ENCODE measurements at regions not wholly inside any gene's neighbourhood (a gene's known extent, or its start where the extent isn't known, plus 50 kb on each side); places are given as distances from the start of the nearest gene placed in this dataset.
"Not testable (repeated sequence)": the region's sequence is repeated elsewhere in the genome, so short reads cannot be mapped to it uniquely, and the experiment has no call there.

GRCh38 chr6:91895599-91896285, 1308.9 kb upstream of the MAP3K7 start:
- DNase-seq (ENCODE audit: low spot score): no peak

DNA sequence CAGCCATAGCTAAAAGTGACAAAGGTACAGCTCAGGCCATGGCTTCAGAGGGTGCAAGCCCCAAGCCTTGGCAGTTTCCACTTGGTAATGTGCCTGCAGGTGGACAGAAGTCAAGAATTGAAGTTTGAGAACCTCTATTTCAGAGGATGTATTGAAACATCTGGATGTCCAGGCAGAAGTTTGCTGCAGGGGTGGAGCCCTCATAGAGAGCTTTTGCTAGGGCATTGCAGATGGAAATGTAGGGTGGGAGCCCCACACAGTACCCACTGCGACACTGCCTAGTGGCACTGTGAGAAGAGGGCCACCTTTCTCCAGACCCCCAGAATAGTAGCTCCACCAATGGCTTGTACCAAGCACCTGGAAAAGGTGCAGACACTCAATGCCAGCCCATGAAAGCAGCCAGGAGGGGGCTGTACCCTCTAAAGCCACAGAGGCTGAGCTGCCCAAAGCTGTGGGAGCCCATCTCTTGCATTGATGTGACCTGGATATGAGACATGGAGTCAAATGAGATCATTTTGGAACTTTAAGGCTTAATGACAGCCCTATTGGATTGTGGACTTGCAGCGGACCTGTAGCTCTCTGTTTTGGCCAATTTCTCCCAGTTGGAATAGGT, 1299.4 kb upstream of the MAP3K7 start:
- no peak for DNase-seq (ENCODE audit: low spot score)

DNA sequence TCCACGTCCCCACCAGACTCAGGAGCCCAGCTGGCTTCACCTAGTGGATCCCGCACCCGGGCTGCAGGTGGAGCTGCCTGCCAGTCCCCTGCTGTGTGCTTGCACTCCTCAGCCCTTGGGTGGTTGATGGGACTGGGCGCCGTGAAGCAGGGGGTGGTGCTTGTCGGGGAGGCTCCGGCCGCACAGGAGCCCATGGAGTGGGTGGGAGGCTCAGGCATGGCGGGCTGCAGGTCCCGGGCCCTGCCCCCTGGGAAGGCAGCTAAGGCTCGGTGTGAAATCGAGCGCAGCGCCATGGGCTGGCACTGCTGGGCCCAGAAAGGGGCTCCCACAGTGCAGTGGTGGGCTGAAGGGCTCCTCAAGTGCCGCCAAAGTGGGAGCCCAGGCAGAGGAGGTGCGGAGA, 1294.9 kb upstream of the MAP3K7 start:
- DNase-seq (ENCODE audit: low spot score): not testable (repeated sequence)

DNA sequence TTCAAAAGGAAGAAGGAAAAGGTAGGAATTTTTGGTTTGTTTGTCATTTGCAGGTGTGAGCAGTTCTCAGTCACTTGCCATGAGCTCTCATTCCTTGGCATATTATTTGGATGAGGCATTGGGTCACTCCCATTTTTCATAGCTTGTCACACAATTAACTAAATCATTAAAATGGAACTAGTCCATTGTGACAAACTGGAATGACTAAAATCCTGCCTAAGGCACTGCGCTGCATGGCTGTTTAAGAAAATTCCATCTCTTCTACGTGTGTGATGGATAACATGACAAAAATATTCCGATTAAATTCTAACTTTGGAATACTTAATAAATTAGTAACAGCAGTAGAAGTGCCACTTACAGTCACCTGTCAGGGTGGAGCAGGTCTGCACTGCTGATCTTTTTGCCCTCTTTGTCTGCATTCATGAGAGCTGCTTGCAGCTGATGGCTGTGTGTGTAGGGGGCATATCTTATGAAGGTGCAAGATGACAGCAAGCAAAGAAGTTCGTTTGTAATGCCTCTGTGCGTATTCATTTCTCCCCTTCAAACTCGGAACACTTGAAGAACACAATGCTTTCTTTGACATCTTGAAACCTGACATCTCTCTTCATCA, 1292.6 kb upstream of the MAP3K7 start:
- DNase-seq (ENCODE audit: low spot score): no peak

GRCh38 chr6:91877994-91878393, 1291.1 kb upstream of the MAP3K7 start:
- DNase-seq (ENCODE audit: low spot score): no peak

DNA sequence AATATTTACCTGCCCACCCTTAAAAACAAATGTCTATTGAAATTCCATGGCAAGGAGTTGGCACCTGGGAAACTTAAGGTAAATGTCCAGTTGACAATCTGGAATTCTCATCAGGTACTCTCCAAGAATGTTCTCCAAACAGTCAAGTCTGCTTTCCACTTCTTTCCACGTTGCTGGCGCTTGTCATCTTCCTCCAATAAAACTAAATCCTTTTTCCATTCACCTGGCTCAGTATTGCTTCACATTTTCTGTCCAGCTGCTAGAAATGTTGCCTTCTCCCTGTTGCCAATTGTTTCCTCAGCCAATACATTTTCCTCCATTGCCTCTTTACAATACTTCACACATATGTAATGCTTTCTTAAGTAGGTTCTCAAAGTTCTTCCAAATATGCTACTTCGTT, 1288.1 kb upstream of the MAP3K7 start:
- DNase-seq (ENCODE audit: low spot score): no peak

GRCh38 chr6:91868539-91869202, 1281.8 kb upstream of the MAP3K7 start:
- DNase-seq (ENCODE audit: low spot score): no peak

DNA sequence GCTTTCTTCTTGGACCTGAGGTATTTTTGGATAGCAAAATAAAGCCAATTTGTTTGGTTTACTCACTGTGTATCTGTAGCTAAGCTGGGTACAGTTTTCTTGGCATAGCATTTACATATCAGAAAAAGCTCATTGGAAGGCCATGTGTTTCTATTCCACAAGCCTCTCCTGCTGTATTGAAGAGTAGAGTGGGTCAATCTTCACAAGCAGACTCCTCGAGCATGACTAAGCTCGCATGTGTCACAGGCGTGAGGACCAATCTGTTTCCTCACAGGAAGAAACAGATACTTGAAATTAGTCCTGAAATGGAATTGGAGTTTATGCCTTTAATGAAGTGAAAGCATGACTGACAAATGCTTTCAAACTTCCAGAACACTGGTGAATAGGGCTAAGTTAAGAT, 1279.0 kb upstream of the MAP3K7 start:
- no peak for DNase-seq (ENCODE audit: low spot score)

DNA sequence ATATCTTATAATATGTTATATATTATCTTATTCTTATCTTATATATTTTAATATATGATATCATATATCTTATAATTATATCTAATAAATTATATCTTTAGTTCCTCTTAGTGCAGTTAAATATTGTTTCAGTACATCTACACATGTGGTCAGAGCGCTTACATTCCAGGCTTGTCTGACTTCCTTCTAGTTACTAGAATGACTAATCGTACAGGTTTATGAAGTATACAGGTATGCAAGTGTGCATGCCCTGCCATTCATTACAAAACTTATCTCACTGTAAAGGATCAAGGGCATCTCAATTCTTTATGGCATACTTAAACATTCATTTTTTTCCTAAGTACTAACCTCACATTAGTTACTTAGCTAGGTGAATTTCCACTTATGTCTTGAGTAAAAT, 1278.0 kb upstream of the MAP3K7 start:
- DNase-seq (ENCODE audit: low spot score): no peak

DNA sequence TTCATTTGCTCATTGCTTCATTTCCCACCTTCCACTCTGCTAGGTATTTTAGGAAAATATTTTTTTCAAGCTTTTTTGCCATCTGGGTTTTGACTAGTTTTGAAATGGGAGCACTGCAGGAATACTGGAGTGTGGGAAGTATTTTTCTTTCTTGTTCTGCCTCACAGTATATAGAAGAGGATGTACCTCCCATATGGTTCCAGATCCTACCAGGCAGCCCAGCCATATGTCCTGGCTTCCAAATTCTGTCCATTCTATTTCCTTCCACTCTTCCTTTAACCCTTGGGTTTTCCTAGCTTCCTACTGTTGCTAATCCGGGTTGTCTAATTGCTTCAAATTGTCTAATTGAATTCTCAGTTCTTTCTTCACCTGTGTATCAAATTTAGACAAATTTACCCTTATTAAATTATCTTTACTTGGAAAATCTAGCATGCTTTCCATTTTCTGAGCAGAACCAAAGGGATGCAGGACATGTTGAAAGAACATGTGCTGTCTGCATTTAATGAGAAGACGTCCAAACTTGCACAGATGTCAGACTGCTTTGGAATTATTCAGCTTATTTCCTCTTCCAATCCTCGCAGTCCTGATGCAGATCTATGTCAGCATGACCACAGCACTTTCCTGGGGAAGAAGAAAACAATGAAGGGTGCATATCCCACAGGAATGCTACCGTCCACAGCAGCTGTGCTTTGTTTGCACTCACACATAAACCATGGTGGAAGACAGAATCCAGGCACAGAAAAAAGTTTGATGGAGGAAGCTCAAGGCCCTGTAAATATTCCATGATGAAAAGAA, 1273.9 kb upstream of the MAP3K7 start:
- DNase-seq (ENCODE audit: low spot score): no peak

- DNase-seq (ENCODE audit: low spot score): no peak
Observed at GRCh38 chr6:91852252-91852651, 1265.4 kb upstream of the MAP3K7 start.

- DNase-seq (ENCODE audit: low spot score): no peak
Observed at GRCh38 chr6:91834813-91835212, 1247.9 kb upstream of the MAP3K7 start.

DNA sequence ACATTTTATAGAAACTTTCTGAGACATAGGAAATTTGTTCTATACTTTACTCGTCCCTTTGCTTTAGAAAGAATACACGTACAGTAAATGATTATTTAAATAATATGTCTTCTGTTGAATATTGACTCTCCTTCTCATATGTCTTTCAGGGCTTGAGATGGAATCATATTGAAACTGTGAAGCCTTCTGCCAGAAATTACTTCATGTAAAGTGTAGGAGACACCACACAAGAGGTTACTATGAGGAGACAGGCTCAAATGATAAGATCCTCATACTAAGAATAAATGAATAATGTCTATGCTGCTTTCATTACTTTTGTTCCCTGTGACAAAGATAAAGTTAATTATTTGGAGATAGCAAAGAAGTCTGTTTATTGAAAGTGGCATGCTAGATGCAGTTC, 1240.3 kb upstream of the MAP3K7 start:
- no peak for DNase-seq (ENCODE audit: low spot score)

DNA sequence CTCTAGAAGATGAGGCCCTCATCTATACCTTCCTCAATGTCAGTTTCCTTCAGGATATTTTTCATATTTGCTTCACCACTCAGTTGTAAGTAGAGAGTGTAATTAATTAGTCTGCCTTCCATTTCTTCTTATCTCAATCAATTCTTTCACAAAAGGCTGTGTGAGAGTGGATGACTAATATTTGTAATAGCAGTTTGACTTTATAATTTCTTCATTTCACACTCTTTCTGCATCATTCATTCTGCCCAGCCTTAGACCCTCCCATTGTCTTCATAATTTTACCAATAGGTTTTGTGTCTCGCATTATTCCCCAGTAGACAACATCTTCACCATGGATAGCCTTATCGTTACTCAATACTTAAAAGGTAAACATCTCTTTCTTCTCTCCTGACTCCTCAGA, 1239.3 kb upstream of the MAP3K7 start:
- DNase-seq (ENCODE audit: low spot score): no peak

- DNase-seq (ENCODE audit: low spot score): no peak
Observed at GRCh38 chr6:91824331-91824730, 1237.5 kb upstream of the MAP3K7 start.

GRCh38 chr6:91822581-91822980, 1235.7 kb upstream of the MAP3K7 start:
- no peak for DNase-seq (ENCODE audit: low spot score)

- DNase-seq (ENCODE audit: low spot score): no peak
Observed at GRCh38 chr6:91816335-91816734, 1229.5 kb upstream of the MAP3K7 start.

- no peak for DNase-seq (ENCODE audit: low spot score)
Observed at GRCh38 chr6:91813641-91814040, 1226.8 kb upstream of the MAP3K7 start.

GRCh38 chr6:91812596-91813274, 1225.9 kb upstream of the MAP3K7 start:
- DNase-seq (ENCODE audit: low spot score): no peak

- DNase-seq (ENCODE audit: low spot score): no peak
Observed at GRCh38 chr6:91804981-91805380, 1218.1 kb upstream of the MAP3K7 start.

- no peak for DNase-seq (ENCODE audit: low spot score)
Observed at GRCh38 chr6:91802431-91802830, 1215.6 kb upstream of the MAP3K7 start.

GRCh38 chr6:91796603-91797002, 1209.7 kb upstream of the MAP3K7 start:
- no peak for DNase-seq (ENCODE audit: low spot score)
